ENCODE measurements at regions not wholly inside any gene's neighbourhood (a gene's known extent, or its start where the extent isn't known, plus 50 kb on each side); places are given as distances from the start of the nearest gene placed in this dataset.

GRCh38 chr2:177024765-177025164, 187.8 kb upstream of the HNRNPA3 start:
- no peaks in the 10 kb centered on the region for H3K4me1 Mint-ChIP-seq (ENCODE audit: low read depth, unreplicated experiment)
- no peaks in the 10 kb centered on the region for H3K9me3 Mint-ChIP-seq (ENCODE audit: unreplicated experiment)
- no peaks in the 10 kb centered on the region for H3K27me3 Mint-ChIP-seq (ENCODE audit: unreplicated experiment)
- H3K27ac Mint-ChIP-seq (ENCODE audit: unreplicated experiment): no peak overlapping the region
- H3K4me3 Mint-ChIP-seq (ENCODE audit: unreplicated experiment): no peak overlapping the region
- no peak for DNase-seq
- no peaks in the 10 kb centered on the region for H3K36me3 Mint-ChIP-seq (ENCODE audit: unreplicated experiment)
- TF ChIP-seq, protein P1, sequence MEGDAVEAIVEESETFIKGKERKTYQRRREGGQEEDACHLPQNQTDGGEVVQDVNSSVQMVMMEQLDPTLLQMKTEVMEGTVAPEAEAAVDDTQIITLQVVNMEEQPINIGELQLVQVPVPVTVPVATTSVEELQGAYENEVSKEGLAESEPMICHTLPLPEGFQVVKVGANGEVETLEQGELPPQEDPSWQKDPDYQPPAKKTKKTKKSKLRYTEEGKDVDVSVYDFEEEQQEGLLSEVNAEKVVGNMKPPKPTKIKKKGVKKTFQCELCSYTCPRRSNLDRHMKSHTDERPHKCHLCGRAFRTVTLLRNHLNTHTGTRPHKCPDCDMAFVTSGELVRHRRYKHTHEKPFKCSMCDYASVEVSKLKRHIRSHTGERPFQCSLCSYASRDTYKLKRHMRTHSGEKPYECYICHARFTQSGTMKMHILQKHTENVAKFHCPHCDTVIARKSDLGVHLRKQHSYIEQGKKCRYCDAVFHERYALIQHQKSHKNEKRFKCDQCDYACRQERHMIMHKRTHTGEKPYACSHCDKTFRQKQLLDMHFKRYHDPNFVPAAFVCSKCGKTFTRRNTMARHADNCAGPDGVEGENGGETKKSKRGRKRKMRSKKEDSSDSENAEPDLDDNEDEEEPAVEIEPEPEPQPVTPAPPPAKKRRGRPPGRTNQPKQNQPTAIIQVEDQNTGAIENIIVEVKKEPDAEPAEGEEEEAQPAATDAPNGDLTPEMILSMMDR (IDR thresholded peaks at IDR 0.05; ENCODE audit: partially characterized antibody, unreplicated experiment): no peak

DNA sequence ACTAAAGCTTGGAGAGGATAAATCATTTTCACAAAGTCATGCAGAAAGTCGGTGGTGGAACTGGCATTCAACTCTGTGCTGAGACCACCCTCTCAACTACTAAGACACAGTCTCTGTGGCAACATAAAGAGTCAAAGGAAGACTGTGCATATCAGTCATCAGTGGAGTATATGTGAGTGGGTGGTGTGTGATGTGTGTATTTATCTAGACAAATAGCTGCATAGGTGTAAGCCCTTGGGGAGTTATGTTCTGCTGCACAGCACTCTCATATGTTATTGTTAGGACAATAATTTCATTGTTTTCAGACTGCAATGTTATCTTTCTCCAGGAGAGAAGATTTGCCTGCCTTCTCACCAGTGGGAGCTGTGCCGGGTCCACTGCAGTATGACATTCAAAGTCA, 186.3 kb upstream of the HNRNPA3 start:
- Mint-ChIP-seq H3K36me3 (ENCODE audit: unreplicated experiment) (no peaks in the 10 kb centered on the region), H3K4me1 (ENCODE audit: low read depth, unreplicated experiment) (peaks cover 4% of the 10 kb centered on the region), H3K27me3 (ENCODE audit: unreplicated experiment) (no peaks in the 10 kb centered on the region), H3K9me3 (ENCODE audit: unreplicated experiment) (no peaks in the 10 kb centered on the region), H3K4me3 (ENCODE audit: unreplicated experiment) (no peak overlapping the region), H3K27ac (ENCODE audit: unreplicated experiment) (no peak overlapping the region)
- TF ChIP-seq, protein P1 (IDR thresholded peaks at IDR 0.05; ENCODE audit: partially characterized antibody, unreplicated experiment): no peak
- no peak for DNase-seq

- no peaks in the 10 kb centered on the region for H3K9me3 Mint-ChIP-seq (ENCODE audit: unreplicated experiment)
- no peak overlapping the region for H3K27ac Mint-ChIP-seq (ENCODE audit: unreplicated experiment)
- TF ChIP-seq, protein P1 (IDR thresholded peaks at IDR 0.05; ENCODE audit: partially characterized antibody, unreplicated experiment): no peak
- no peak overlapping the region for H3K4me3 Mint-ChIP-seq (ENCODE audit: unreplicated experiment)
- no peaks in the 10 kb centered on the region for H3K27me3 Mint-ChIP-seq (ENCODE audit: unreplicated experiment)
- DNase-seq: no peak
- H3K36me3 Mint-ChIP-seq (ENCODE audit: unreplicated experiment): no peaks in the 10 kb centered on the region
- peaks cover 11% of the 10 kb centered on the region for H3K4me1 Mint-ChIP-seq (ENCODE audit: low read depth, unreplicated experiment)
Observed at GRCh38 chr2:177026956-177027355, 185.6 kb upstream of the HNRNPA3 start.

GRCh38 chr2:177028296-177028695, 184.3 kb upstream of the HNRNPA3 start:
- Mint-ChIP-seq H3K9me3 (ENCODE audit: unreplicated experiment) (no peaks in the 10 kb centered on the region), H3K27me3 (ENCODE audit: unreplicated experiment) (no peaks in the 10 kb centered on the region), H3K36me3 (ENCODE audit: unreplicated experiment) (no peaks in the 10 kb centered on the region), H3K4me1 (ENCODE audit: low read depth, unreplicated experiment) (peaks cover 12% of the 10 kb centered on the region), H3K4me3 (ENCODE audit: unreplicated experiment) (no peak overlapping the region), H3K27ac (ENCODE audit: unreplicated experiment) (no peak overlapping the region)
- TF ChIP-seq, protein P1 (IDR thresholded peaks at IDR 0.05; ENCODE audit: partially characterized antibody, unreplicated experiment): no peak
- no peak for DNase-seq

DNA sequence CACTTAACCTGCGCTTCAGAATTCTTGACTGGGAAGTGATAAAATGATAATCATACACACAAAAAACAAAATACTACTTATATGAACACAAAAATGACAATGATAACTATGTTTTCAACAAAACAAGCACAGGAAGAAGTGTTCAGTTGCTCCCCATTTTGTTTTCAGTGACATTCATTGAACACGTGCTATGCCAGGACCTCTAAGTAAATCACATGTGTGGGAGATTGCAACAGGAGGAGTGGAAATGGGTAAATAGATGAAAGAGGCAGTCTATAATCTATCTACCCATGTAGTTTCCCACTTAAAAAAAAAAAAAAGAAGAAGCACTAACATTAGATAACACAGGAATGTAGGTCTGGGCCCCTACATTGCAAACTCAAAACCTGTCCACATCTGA, 183.5 kb upstream of the HNRNPA3 start:
- Mint-ChIP-seq H3K4me3 (ENCODE audit: unreplicated experiment) (no peak overlapping the region), H3K36me3 (ENCODE audit: unreplicated experiment) (no peaks in the 10 kb centered on the region), H3K27ac (ENCODE audit: unreplicated experiment) (no peak overlapping the region), H3K27me3 (ENCODE audit: unreplicated experiment) (no peaks in the 10 kb centered on the region), H3K9me3 (ENCODE audit: unreplicated experiment) (no peaks in the 10 kb centered on the region), H3K4me1 (ENCODE audit: low read depth, unreplicated experiment) (peaks cover 12% of the 10 kb centered on the region)
- no peak for DNase-seq
- TF ChIP-seq, protein P1 (IDR thresholded peaks at IDR 0.05; ENCODE audit: partially characterized antibody, unreplicated experiment): no peak
